T-cell (primary cell): ENCODE measurements at regions not wholly inside any gene's neighbourhood (a gene's known extent, or its start where the extent isn't known, plus 50 kb on each side); places are given as distances from the start of the nearest gene placed in this dataset.

Experiments used
- ATAC-seq, 4 experiments: fragments of 200-7000 bp in 3 of 4; fragments of 150-1000 bp in 1 of 4; cut with Tn5 transposase; replicated peaks in 1 of 4; 1 replicate in 3 of 4; 2 replicates in 1 of 4; pipeline ENCODE4 v1.10.0; 2021; ENCODE audit warnings: moderate library complexity in 3 of 4, mild to moderate bottlenecking in 2 of 4, moderate number of reproducible peaks in 1 of 4
- CTCF ChIA-PET, 2 donors: fragments of 300-600 bp; sonication (Branson Sonifier 250); formaldehyde crosslinking; loops; one replicate each; lab custom pipeline; 2022; ENCODE audit warnings: antibody characterized with exemption in 2 of 2; lab: Charles Lee
- POLR2A ChIA-PET, 2 donors: fragments of 300-600 bp; sonication (Branson Sonifier 250); formaldehyde crosslinking; loops; one replicate each; lab custom pipeline; 2022; ENCODE audit warnings: antibody characterized with exemption in 2 of 2; lab: Charles Lee
- DNase-seq, 35 experiments: peaks; one replicate each; pipeline versions ENCODE4 v3.0.0 to v3.0.0-alpha.2; 2013 to 2023
- H3K27ac ChIP-seq: one replicate; pipeline ENCODE4 v1.5.1; 2013; ENCODE audit warnings: low read length
- H3K27me3 ChIP-seq, 2 experiments: replicated peaks in 1 of 2; 1 replicate in 1 of 2; 2 replicates in 1 of 2; pipeline versions ENCODE4 v1.6.1 to v1.7.0; 2013; ENCODE audit warnings: low read length in 1 of 2, mixed read lengths in 1 of 2; ENCODE audit not compliant: control insufficient read depth in 2 of 2, insufficient read depth in 2 of 2; ENCODE audit errors: extremely low read depth in 1 of 2
- H3K36me3 ChIP-seq, 2 donors: 1 replicate in 1 of 2; 2 replicates in 1 of 2; pipeline versions ENCODE4 v1.6.1 to v1.7.0; 2013; ENCODE audit warnings: low read length in 1 of 2; ENCODE audit not compliant: control insufficient read depth in 2 of 2, insufficient read depth in 1 of 2; ENCODE audit errors: extremely low read depth in 1 of 2
- H3K4me1 ChIP-seq, 2 experiments: 1 replicate in 1 of 2; 2 replicates in 1 of 2; pipeline versions ENCODE4 v1.6.1 to v1.7.0; 2013; ENCODE audit warnings: low read length in 2 of 2, mixed read lengths in 1 of 2; ENCODE audit not compliant: insufficient read depth in 2 of 2, control insufficient read depth in 1 of 2; ENCODE audit errors: extremely low read depth in 1 of 2
- H3K4me3 ChIP-seq, 2 donors: 1 replicate in 1 of 2; 2 replicates in 1 of 2; pipeline versions ENCODE4 v1.5.1 to v1.7.0; 2013; ENCODE audit warnings: mild to moderate bottlenecking in 2 of 2, low read length in 1 of 2, moderate library complexity in 1 of 2; ENCODE audit not compliant: control insufficient read depth in 1 of 2; ENCODE audit errors: extremely low read depth in 1 of 2
- H3K9me3 ChIP-seq: 2 replicates; pipeline ENCODE4 v1.7.0; 2013
- H3K27ac Mint-ChIP-seq, 2 donors: one replicate each; pipeline ENCODE4 v1.8.0; 2020 to 2021; ENCODE audit warnings: mild to moderate bottlenecking in 2 of 2, mixed read lengths in 2 of 2
- H3K27me3 Mint-ChIP-seq, 2 donors: one replicate each; pipeline ENCODE4 v1.8.0; 2021 to 2022; ENCODE audit warnings: mixed read lengths in 2 of 2
- H3K36me3 Mint-ChIP-seq: one replicate; pipeline ENCODE4 v1.8.0; 2021; ENCODE audit warnings: mixed read lengths
- H3K4me1 Mint-ChIP-seq, 3 donors: one replicate each; pipeline ENCODE4 v1.8.0; 2020 to 2022; ENCODE audit warnings: mixed read lengths in 3 of 3, mild to moderate bottlenecking in 1 of 3
- H3K4me3 Mint-ChIP-seq, 3 donors: one replicate each; pipeline ENCODE4 v1.8.0; 2020 to 2022; ENCODE audit warnings: mild to moderate bottlenecking in 3 of 3, mixed read lengths in 3 of 3, moderate library complexity in 3 of 3
- H3K9me3 Mint-ChIP-seq, 3 donors: one replicate each; pipeline ENCODE4 v1.8.0; 2020 to 2022; ENCODE audit warnings: mixed read lengths in 3 of 3
- WGBS: methylation state at CpG from one replicate; pipeline ENCODE4 v1.1.5; 2013; ENCODE audit warnings: missing lambda C conversion rate; ENCODE audit not compliant: insufficient coverage; 5-methylcytosine and 5-hydroxymethylcytosine counted together

DNA sequence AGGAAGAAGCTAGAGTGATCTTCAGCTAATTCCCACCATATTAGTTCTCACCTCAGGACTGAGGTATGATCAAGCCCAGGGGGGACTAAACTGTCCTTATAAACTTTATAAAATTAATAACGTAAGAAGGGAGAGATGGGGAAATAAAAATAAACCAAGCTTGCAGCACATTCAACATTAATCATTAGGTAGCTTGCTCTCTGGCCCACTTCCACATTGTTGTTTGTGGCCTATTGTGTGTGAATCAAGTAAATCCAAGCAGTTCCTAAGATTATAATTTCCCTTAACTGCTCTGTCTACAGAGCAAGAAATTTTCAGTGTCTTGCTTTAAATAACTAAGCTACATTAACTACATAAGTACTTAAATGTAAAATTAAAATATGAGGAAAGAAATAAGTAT, 131.3 kb upstream of the ABCA1 start:
- Histone ChIP-seq H3K36me3 (no peaks in the 10 kb centered on the region), H3K4me1 (peaks cover 0 to 5% of the 10 kb centered on the region in 2 experiments), H3K27me3 (peaks cover 0 to 11% of the 10 kb centered on the region in 2 experiments), H3K9me3 (no peaks in the 10 kb centered on the region), H3K27ac (no peak overlapping the region), H3K4me3 (no peak overlapping the region)
- WGBS: no CpG with 5 or more reads among the region's 1 CpG
- Mint-ChIP-seq H3K4me3 (no peak overlapping the region), H3K27ac (no peak overlapping the region), H3K4me1 (peaks cover 9 to 13% (median 10%) of the 10 kb centered on the region in 3 donors), H3K9me3 (no peaks in the 10 kb centered on the region), H3K36me3 (no peaks in the 10 kb centered on the region), H3K27me3 (peaks cover 4 to 5% of the 10 kb centered on the region in 2 donors)
- ATAC-seq: no peak
- ChIA-PET POLR2A (no interaction called here), CTCF (interaction anchor here (0.6 to 0.7 kb wide), 3 partner anchors 14 to 1922 kb away, joined by 3 to 5 read pairs (median 4); no protein-coding TSS in a partner anchor)
- no peak for DNase-seq

DNA sequence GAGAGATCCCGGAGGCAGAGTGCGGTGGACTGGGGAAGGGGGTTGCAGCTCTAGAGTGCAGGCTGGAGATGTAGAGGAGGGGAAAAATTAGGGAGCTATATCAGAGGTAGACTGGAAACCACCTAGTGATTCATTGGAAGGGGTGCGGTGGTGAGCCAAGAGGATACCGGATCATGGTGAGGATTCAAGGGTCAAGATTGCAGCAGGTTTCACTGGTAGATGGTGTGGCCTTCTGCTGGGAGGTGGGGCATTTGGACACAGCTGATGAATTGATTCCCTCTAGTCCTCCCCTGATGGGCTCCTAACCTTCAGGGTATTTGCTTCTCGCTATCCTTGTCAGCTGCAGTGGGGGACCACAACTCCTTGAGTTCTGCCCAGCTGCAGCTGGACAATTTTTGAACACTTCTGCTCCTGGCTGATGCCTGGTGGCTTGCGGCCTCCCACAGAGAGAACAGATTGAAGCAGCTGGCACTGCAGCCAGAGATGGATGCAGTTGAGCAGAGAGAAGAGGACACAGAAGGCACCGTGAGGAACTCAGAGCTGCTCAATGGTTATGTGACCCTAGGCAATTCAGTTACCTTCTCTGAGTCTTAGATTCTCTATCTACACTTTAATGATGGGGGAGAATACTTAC, 134.4 kb upstream of the ABCA1 start:
- WGBS: 92% methylated on average over 6 of the region's 7 CpGs
- Mint-ChIP-seq H3K27ac (no peak overlapping the region), H3K4me3 (no peak overlapping the region), H3K4me1 (peaks cover 13 to 14% (median 13%) of the 10 kb centered on the region in 3 donors), H3K27me3 (peaks cover 4 to 9% of the 10 kb centered on the region in 2 donors), H3K36me3 (no peaks in the 10 kb centered on the region), H3K9me3 (no peaks in the 10 kb centered on the region)
- DNase-seq: no peak
- no peak overlapping the region for H3K4me3 ChIP-seq
- ChIA-PET CTCF (interaction anchor here in 1 of 2 donors (0.6 kb wide), 1 partner anchor 91 kb away, joined by 5 read pairs; no protein-coding TSS in a partner anchor), POLR2A (no interaction called here)
- no peak overlapping the region for H3K27ac ChIP-seq
- H3K9me3 ChIP-seq: no peaks in the 10 kb centered on the region
- H3K27me3 ChIP-seq: peaks cover 0 to 20% of the 10 kb centered on the region in 2 experiments
- no peaks in the 10 kb centered on the region for H3K36me3 ChIP-seq
- no peak for ATAC-seq
- peaks cover 0 to 11% of the 10 kb centered on the region in 2 experiments for H3K4me1 ChIP-seq

DNA sequence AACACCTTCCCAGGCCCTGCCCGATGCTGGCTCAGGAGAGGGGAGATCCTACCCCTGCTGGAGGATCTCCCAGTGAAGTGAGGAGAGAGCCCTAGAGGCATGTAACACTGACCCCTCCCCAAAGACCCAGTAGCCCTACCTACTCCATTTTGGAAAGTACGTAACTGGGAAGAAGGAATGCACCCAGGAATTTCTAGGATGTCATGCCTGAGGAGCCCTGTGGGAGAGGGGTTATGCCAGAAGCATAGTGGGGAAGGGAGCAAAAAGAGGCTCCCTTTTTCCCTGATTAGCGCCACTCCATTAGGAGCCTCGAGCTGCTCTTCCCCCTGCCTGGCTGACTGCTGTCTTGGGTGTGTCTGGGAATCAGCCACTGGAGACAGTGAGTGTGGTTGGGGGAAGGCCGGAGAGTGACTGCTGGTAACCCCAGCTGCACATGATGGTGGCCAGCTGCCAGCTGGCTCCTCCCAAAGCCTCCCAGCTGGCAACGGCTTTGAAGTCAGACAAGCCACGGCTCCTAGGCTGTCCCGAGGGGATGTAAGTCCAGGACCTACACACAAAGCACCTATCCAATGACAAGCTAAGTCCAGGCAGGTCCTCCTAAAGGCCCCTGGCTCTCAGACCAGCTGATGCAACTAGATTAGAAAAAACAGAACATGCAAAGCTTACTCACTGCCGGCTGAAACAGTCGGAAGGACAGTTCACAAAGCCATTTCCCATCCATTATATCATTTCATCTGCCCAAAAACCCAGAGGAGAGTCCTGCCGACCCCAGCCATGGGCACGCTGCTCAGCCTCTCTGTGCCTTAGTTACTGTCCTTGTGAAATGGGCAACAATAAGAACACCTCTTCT, 136.5 kb upstream of the ABCA1 start:
- Mint-ChIP-seq H3K36me3 (no peaks in the 10 kb centered on the region), H3K4me3 (no peak overlapping the region), H3K4me1 (peaks cover 13 to 20% (median 13%) of the 10 kb centered on the region in 3 donors), H3K9me3 (no peaks in the 10 kb centered on the region), H3K27me3 (peaks cover 4 to 9% of the 10 kb centered on the region in 2 donors), H3K27ac (no peak overlapping the region)
- Histone ChIP-seq H3K9me3 (no peaks in the 10 kb centered on the region), H3K27me3 (peaks cover 0 to 20% of the 10 kb centered on the region in 2 experiments), H3K36me3 (no peaks in the 10 kb centered on the region), H3K4me3 (no peak overlapping the region), H3K27ac (no peak overlapping the region), H3K4me1 (peaks cover 0 to 11% of the 10 kb centered on the region in 2 experiments)
- ATAC-seq: no peak
- DNase-seq: peak in 1 of 35 experiments; percentile 9
- CTCF ChIA-PET: no interaction called here
- WGBS: 71% methylated on average over 8 of the region's 12 CpGs
- POLR2A ChIA-PET: interaction anchor here in 1 of 2 donors (0.5 kb wide), 1 partner anchor 340 kb away, joined by 3 read pairs; no protein-coding TSS in a partner anchor

DNA sequence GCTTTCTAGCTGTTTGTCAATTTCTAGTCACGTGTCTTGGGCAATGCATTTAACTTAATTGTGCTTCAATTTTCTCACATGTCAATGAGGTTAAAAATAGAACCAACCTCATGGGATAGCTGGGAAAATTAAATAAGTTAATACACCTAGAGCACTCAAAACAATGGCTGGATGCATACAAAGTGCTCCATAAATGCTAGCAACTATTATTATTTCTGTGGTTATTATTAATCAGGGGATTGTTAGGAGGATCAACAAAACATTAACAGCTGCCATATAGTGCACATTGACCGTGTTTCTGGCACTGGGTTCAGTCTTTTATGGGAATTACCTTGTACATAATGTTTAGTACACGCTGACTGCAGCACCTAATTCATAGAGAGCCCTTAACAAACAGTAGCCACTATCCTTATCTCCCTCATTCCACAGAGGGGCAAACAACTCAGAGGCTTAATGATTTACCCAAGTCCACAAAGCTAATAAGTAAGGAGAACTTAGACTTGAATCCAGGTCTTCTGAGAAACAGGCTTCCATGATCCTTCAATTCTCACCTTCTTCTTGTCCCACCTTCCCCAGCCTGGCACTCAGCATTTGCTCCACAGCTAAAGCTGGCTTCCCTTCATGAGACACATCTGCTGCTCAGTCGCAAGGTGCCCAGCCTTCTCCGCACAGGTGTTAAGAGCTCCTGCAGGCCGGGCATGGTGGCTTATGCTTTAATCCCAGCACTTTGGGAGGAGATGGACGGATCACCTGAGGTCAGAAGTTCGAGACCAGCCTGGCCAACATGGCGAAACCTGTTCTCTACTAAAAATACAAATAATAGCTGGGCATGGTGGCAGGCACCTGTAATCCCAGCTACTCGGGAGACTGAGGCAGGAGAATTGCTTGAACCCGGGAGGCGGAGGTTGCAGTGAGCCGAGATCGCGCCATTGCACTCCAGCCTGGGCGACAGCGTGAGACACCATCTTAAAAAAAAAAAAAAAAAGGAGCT, 137.4 kb upstream of the ABCA1 start:
- H3K4me1 ChIP-seq: peaks cover 0 to 11% of the 10 kb centered on the region in 2 experiments
- H3K4me3 Mint-ChIP-seq: no peak overlapping the region
- DNase-seq: no peak
- ChIA-PET POLR2A (interaction anchor here (0.5 to 0.6 kb wide), 2 partner anchors 70 to 339 kb away, joined by 3 to 4 read pairs; no protein-coding TSS in a partner anchor), CTCF (interaction anchor here (0.5 to 1.0 kb wide), 3 partner anchors 8 to 57 kb away, joined by 3 to 10 read pairs (median 3); no protein-coding TSS in a partner anchor)
- no peak overlapping the region for H3K4me3 ChIP-seq
- H3K27ac ChIP-seq: no peak overlapping the region
- H3K9me3 Mint-ChIP-seq: no peaks in the 10 kb centered on the region
- ATAC-seq: no peak
- H3K9me3 ChIP-seq: no peaks in the 10 kb centered on the region
- no peaks in the 10 kb centered on the region for H3K36me3 ChIP-seq
- peaks cover 4 to 9% of the 10 kb centered on the region in 2 donors for H3K27me3 Mint-ChIP-seq
- 74% methylated on average over 9 of the region's 17 CpGs for WGBS
- no peaks in the 10 kb centered on the region for H3K36me3 Mint-ChIP-seq
- H3K27ac Mint-ChIP-seq: no peak overlapping the region
- H3K4me1 Mint-ChIP-seq: peaks cover 13 to 20% (median 13%) of the 10 kb centered on the region in 3 donors
- peaks cover 0 to 18% of the 10 kb centered on the region in 2 experiments for H3K27me3 ChIP-seq

DNA sequence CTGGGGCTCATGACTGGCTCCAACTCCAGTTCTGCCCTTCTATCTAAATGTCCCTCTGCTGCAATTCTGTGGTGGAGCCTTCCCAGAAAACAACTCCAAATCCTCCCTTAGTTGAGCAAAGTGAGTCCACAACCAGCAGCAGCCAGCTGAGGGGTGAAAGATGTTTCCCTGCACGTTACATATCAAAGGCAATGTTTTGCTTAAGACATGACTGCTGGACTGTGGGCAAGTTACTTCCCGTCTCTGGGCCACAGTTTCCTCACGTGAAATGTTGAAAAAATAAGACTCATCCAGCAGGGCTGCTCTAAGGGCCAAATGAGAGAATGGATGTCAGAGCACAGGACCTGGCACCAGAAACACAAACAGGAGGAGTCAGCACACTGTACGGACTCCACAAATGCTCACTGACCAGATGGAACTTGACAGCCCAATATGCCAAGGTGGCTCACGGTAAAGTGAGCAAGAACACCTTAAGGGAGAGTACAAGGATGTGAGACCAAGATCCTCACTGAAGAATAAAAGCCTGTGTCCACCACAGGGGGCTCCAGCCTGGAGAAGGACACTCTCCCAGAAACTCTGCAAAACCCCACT, 138.4 kb upstream of the ABCA1 start:
- Mint-ChIP-seq H3K4me1 (peaks cover 13 to 20% (median 13%) of the 10 kb centered on the region in 3 donors), H3K36me3 (no peaks in the 10 kb centered on the region), H3K4me3 (no peak overlapping the region), H3K27ac (no peak overlapping the region), H3K9me3 (no peaks in the 10 kb centered on the region), H3K27me3 (peaks cover 0 to 4% of the 10 kb centered on the region in 2 donors)
- peaks cover 0 to 11% of the 10 kb centered on the region in 2 experiments for H3K4me1 ChIP-seq
- no peaks in the 10 kb centered on the region for H3K36me3 ChIP-seq
- H3K27ac ChIP-seq: no peak overlapping the region
- peaks cover 0 to 18% of the 10 kb centered on the region in 2 experiments for H3K27me3 ChIP-seq
- POLR2A ChIA-PET: no interaction called here
- ATAC-seq (no peak), DNase-seq (no peak)
- CTCF ChIA-PET: interaction anchor here (0.6 to 1.0 kb wide), 2 partner anchors 38 to 58 kb away, joined by 3 read pairs; no protein-coding TSS in a partner anchor
- 70% methylated on average over 5 of the region's 5 CpGs for WGBS
- no peaks in the 10 kb centered on the region for H3K9me3 ChIP-seq
- no peak overlapping the region for H3K4me3 ChIP-seq
